ENCODE measurements at regions not wholly inside any gene's neighbourhood (a gene's known extent, or its start where the extent isn't known, plus 50 kb on each side); places are given as distances from the start of the nearest gene placed in this dataset.

DNA sequence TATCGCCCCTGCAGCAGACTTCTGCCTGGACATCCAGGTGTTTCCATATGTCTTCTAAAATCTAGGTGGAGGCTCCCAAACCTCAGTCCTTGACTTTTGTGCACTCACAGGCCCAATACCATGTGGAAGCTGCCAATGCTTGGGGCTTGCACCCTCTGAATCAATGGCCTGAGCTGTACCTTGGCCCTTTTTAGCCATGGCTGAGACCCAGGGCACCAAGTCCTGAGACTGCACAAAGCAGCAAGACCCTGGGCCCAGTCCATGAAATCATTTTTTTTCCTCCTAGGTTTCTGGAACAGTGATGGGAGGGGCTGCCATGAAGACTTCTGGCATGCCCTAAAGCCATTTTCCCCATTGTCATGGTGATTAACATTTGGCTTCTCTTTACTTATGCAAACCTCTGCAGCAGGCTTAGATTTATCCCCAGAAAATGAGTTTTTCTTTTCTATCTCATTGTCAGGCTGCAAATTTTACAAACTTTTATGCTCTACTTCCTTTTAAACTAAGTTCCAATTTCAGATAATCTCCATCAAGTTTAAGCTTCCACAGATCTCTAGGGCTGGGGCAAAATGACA lies 1445.8 kb upstream of the FLRT2 start:
- Histone ChIP-seq H3K4me3 (no peak overlapping the region), H3K27me3 (no peaks in the 10 kb centered on the region), H3K9me3 (no peaks in the 10 kb centered on the region), H3K4me1 (peaks cover 0 to 17% (median 0%) of the 10 kb centered on the region in 4 donors), H3K27ac (no peak overlapping the region), H3K36me3 (no peaks in the 10 kb centered on the region)
- intact Hi-C loops (cut with DNase I): no loop called here
- DNase-seq: no peak
- WGBS, 2 donors: 97 to 98% methylated on average over 1 of the region's 1 CpG
- no peak for TF ChIP-seq POLR2AphosphoS5 (IDR thresholded peaks at IDR 0.05)

DNA sequence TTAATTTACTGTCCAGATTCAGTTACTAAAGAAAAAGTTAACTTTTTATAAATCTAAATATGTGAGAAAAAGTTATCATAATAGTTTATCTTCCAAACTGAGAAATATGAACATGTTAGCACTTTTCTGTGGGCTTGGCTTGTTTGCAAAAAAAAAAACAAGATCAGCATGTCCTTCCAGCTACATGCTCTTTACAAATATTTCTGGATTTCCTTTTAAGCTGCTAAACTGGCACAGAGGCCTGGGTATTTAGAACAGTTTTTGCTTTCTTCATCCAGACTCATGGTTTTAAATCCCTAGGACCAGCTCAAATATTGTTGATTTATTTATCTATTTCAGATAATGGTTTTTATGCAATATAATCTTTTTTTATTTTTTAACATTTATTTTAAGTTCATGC lies 1444.5 kb upstream of the FLRT2 start:
- Histone ChIP-seq H3K4me3 (no peak overlapping the region), H3K4me1 (peaks cover 0 to 17% (median 0%) of the 10 kb centered on the region in 4 donors), H3K9me3 (no peaks in the 10 kb centered on the region), H3K27me3 (no peaks in the 10 kb centered on the region), H3K36me3 (no peaks in the 10 kb centered on the region), H3K27ac (no peak overlapping the region)
- DNase-seq: no peak
- intact Hi-C loops (cut with DNase I): no loop called here
- TF ChIP-seq POLR2AphosphoS5 (IDR thresholded peaks at IDR 0.05): peak in 1 of 4 donors; percentile 7
- TF ChIP-seq EP300 (IDR thresholded peaks at IDR 0.05): no peak

DNA sequence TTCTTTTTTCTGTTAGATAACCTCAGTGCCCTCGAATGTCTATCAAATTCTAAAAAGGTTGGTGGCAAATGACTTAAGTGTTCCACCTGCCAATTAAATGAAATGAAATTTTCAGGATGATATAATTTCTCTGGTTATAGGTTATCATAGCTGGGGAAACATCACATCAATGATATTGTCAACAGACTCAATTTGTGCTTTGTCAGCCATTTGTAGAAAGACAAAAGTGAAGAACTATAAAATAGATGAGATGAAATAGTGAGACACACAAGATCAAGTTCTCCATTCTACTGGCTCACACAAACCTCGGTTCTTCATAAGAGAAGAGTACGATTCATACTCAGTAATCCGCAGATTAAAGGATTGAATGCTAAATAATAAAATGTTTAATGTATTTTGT lies 1443.2 kb upstream of the FLRT2 start:
- intact Hi-C loops (cut with DNase I): no loop called here
- H3K27me3 ChIP-seq: no peaks in the 10 kb centered on the region
- peaks cover 0 to 17% (median 0%) of the 10 kb centered on the region in 4 donors for H3K4me1 ChIP-seq
- 91 to 92% methylated on average over 4 of the region's 4 CpGs for WGBS, 2 donors
- no peaks in the 10 kb centered on the region for H3K9me3 ChIP-seq
- no peaks in the 10 kb centered on the region for H3K36me3 ChIP-seq
- TF ChIP-seq POLR2A (IDR thresholded peaks at IDR 0.05): no peak
- TF ChIP-seq CTCF (IDR thresholded peaks at IDR 0.05): no peak
- no peak for TF ChIP-seq POLR2AphosphoS5 (IDR thresholded peaks at IDR 0.05)
- TF ChIP-seq EP300 (IDR thresholded peaks at IDR 0.05): no peak
- no peak for DNase-seq
- H3K27ac ChIP-seq: no peak overlapping the region
- no peak overlapping the region for H3K4me3 ChIP-seq

DNA sequence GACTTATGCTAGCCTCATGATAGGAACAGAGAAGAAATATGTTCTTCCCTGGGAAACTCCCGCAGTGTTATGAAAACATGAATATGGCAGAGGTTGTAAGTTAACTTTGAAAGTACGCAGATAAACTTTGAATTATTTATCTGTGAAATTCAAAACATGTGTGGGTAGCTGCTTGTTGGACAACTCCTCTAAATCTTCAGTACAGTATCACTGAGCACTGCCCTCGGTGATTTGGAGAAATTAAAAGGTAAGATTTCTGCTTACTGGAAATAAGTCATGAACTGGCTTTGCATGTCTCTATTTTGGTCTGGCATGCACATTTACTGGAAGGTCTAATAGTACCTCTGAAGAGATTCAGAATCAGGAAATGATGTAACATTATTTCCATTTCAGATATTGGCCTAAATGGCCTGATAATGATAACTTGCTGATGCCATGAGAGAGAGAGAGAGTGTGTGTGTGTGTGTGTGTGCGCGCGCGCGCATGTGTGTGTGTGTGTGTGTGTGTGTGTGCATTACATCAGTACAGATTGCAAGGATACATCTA lies 1441.9 kb upstream of the FLRT2 start:
- H3K27ac ChIP-seq: peak overlapping the region in 2 of 4 donors; percentile 2 to 37
- no peak for TF ChIP-seq CTCF (IDR thresholded peaks at IDR 0.05)
- peak in 3 of 4 donors; percentile 6 to 43 (median 19) for TF ChIP-seq POLR2AphosphoS5 (IDR thresholded peaks at IDR 0.05)
- TF ChIP-seq EP300 (IDR thresholded peaks at IDR 0.05): no peak
- no peak for TF ChIP-seq POLR2A (IDR thresholded peaks at IDR 0.05)
- no peak for DNase-seq
- H3K36me3 ChIP-seq: no peaks in the 10 kb centered on the region
- peaks cover 0 to 17% (median 0%) of the 10 kb centered on the region in 4 donors for H3K4me1 ChIP-seq
- WGBS, 2 donors: 74 to 90% methylated on average over 8 of the region's 8 CpGs
- H3K9me3 ChIP-seq: no peaks in the 10 kb centered on the region
- H3K27me3 ChIP-seq: no peaks in the 10 kb centered on the region
- H3K4me3 ChIP-seq: no peak overlapping the region
- intact Hi-C loops (cut with DNase I): no loop called here

- Histone ChIP-seq H3K9me3 (no peaks in the 10 kb centered on the region), H3K4me1 (peaks cover 0 to 21% (median 0%) of the 10 kb centered on the region in 4 donors), H3K36me3 (no peaks in the 10 kb centered on the region), H3K27me3 (no peaks in the 10 kb centered on the region), H3K27ac (no peak overlapping the region), H3K4me3 (no peak overlapping the region)
- TF ChIP-seq POLR2A (IDR thresholded peaks at IDR 0.05) (no peak), POLR2AphosphoS5 (IDR thresholded peaks at IDR 0.05) (no peak), CTCF (IDR thresholded peaks at IDR 0.05) (no peak), EP300 (IDR thresholded peaks at IDR 0.05) (no peak)
- no peak for DNase-seq
- intact Hi-C loops (cut with DNase I): no loop called here
- 80 to 82% methylated on average over 6 of the region's 6 CpGs for WGBS, 2 donors
Observed at GRCh38 chr14:84090837-84091236, 1439.1 kb upstream of the FLRT2 start.

DNA sequence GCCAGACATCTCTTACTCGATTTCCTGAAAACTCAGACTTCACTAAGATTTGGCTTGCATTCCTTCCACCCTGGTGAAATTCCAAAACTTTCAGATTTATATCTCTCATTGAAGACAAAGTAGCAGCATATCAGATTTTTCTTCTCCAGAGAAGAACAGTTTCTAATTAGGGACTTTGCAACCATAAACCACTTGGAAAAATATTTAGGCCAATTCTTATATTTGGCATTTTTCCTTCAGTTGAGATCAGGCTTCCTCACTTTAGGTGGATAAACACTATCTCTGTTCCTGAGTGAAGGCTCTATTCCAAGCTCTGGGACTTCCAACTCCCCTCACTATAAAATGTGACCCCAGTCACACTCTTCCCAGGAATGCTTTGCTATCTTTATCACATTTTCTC lies 1434.3 kb upstream of the FLRT2 start:
- Histone ChIP-seq H3K4me1 (peaks cover 0 to 6% (median 0%) of the 10 kb centered on the region in 4 donors), H3K27me3 (no peaks in the 10 kb centered on the region), H3K9me3 (no peaks in the 10 kb centered on the region), H3K27ac (no peak overlapping the region), H3K4me3 (no peak overlapping the region), H3K36me3 (no peaks in the 10 kb centered on the region)
- intact Hi-C loops (cut with DNase I): no loop called here
- TF ChIP-seq POLR2AphosphoS5 (IDR thresholded peaks at IDR 0.05) (no peak), CTCF (IDR thresholded peaks at IDR 0.05) (no peak)
- WGBS, 2 donors: 34 to 57% methylated on average over 1 of the region's 1 CpG
- no peak for DNase-seq

Measured in sigmoid colon (tissue), 6 donors.